Endodermal cell (in vitro differentiated cells): ENCODE measurements at regions not wholly inside any gene's neighbourhood (a gene's known extent, or its start where the extent isn't known, plus 50 kb on each side); places are given as distances from the start of the nearest gene placed in this dataset.

Experiments used
- DNase-seq: peaks from one replicate; pipeline ENCODE4 v3.0.0-alpha.2; 2017
- H3K27ac ChIP-seq: 2 replicates; pipeline ENCODE4 v1.5.1; 2013; ENCODE audit warnings: mild to moderate bottlenecking, low read depth, low read length, moderate library complexity
- H3K27me3 ChIP-seq: 2 replicates; pipeline ENCODE4 v1.6.1; 2013; ENCODE audit warnings: mild to moderate bottlenecking, low read length, moderate library complexity; ENCODE audit not compliant: insufficient read depth, control insufficient read depth, poor library complexity, severe bottlenecking
- H3K36me3 ChIP-seq: 2 replicates; pipeline ENCODE4 v1.7.0; 2013; ENCODE audit warnings: mild to moderate bottlenecking, low read length, moderate library complexity; ENCODE audit not compliant: control insufficient read depth, insufficient read depth
- H3K4me1 ChIP-seq: one replicate; pipeline ENCODE4 v1.7.0; 2013; ENCODE audit warnings: low read length; ENCODE audit not compliant: control insufficient read depth, insufficient read depth
- H3K4me3 ChIP-seq: 2 replicates; pipeline ENCODE4 v1.5.1; 2013; ENCODE audit warnings: mild to moderate bottlenecking, low read length, moderate library complexity
- H3K9ac ChIP-seq: 2 replicates; pipeline ENCODE4 v1.6.1; 2013; ENCODE audit warnings: mild to moderate bottlenecking, low read length, moderate library complexity; ENCODE audit not compliant: poor library complexity, severe bottlenecking; ENCODE audit errors: extremely low read depth
- H3K9me3 ChIP-seq: 2 replicates; pipeline ENCODE4 v1.6.1; 2013; ENCODE audit warnings: mild to moderate bottlenecking, low read length, moderate library complexity; ENCODE audit not compliant: control insufficient read depth
- H3K27ac Mint-ChIP-seq: 2 replicates; pipeline ENCODE4 v1.8.0; 2020; ENCODE audit warnings: mixed read lengths
- H3K27me3 Mint-ChIP-seq: 2 replicates; pipeline ENCODE4 v1.8.0; 2021; ENCODE audit warnings: mild to moderate bottlenecking, mixed read lengths; ENCODE audit not compliant: insufficient read depth
- H3K36me3 Mint-ChIP-seq: 2 replicates; pipeline ENCODE4 v1.8.0; 2020; ENCODE audit warnings: low read depth, mixed read lengths
- H3K4me1 Mint-ChIP-seq: 2 replicates; pipeline ENCODE4 v1.8.0; 2020; ENCODE audit warnings: mixed read lengths
- H3K4me3 Mint-ChIP-seq: 2 replicates; pipeline ENCODE4 v1.8.0; 2020; ENCODE audit warnings: mild to moderate bottlenecking, moderate library complexity, mixed read lengths
- H3K9me3 Mint-ChIP-seq: 2 replicates; pipeline ENCODE4 v1.8.0; 2020; ENCODE audit warnings: mild to moderate bottlenecking, mixed read lengths
- WGBS, 2 experiments: methylation state at CpG; one replicate each; pipeline versions ENCODE4 v1.1.5 to v1.1.7; 2013; ENCODE audit warnings: missing lambda C conversion rate in 2 of 2, mixed read lengths in 1 of 2; ENCODE audit not compliant: insufficient coverage in 1 of 2, insufficient read length in 1 of 2; 5-methylcytosine and 5-hydroxymethylcytosine counted together
- TF ChIP-seq, protein P1 (sequence below): fragments of 200-600 bp; sonication (generic); conservative IDR thresholded peaks from 2 replicates; pipeline ENCODE4 v1.5.0; 2021; ENCODE audit warnings: antibody characterized with exemption, mild to moderate bottlenecking

DNA sequence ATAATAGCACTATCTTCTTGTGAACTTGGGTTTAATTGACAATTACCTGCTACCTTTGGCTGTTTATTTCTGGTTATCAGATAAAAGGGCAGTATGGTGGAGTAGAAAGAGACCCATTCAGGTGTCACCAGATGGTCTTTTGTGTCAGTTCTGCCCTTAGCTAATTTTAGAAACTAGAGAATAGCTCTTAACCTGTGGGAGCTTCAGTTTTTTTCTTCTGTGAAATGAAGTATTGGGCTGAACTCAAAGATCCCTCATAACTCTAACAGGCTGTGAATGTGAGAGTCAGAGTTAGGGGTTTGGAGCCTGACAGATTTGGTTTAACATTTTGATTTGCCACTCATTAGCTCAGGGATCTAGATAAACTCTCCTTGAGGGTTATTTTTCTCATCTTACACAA is 335.2 kb downstream of the PPP1R2C start:
- H3K4me1 ChIP-seq: no peaks in the 10 kb centered on the region
- no peak overlapping the region for H3K27ac ChIP-seq
- no peak overlapping the region for H3K4me3 Mint-ChIP-seq
- H3K9me3 Mint-ChIP-seq: peaks cover 39% of the 10 kb centered on the region
- DNase-seq: no peak
- no peaks in the 10 kb centered on the region for H3K36me3 Mint-ChIP-seq
- no peak overlapping the region for H3K27ac Mint-ChIP-seq
- no peaks in the 10 kb centered on the region for H3K27me3 ChIP-seq
- H3K4me1 Mint-ChIP-seq: no peaks in the 10 kb centered on the region
- TF ChIP-seq, protein P1, sequence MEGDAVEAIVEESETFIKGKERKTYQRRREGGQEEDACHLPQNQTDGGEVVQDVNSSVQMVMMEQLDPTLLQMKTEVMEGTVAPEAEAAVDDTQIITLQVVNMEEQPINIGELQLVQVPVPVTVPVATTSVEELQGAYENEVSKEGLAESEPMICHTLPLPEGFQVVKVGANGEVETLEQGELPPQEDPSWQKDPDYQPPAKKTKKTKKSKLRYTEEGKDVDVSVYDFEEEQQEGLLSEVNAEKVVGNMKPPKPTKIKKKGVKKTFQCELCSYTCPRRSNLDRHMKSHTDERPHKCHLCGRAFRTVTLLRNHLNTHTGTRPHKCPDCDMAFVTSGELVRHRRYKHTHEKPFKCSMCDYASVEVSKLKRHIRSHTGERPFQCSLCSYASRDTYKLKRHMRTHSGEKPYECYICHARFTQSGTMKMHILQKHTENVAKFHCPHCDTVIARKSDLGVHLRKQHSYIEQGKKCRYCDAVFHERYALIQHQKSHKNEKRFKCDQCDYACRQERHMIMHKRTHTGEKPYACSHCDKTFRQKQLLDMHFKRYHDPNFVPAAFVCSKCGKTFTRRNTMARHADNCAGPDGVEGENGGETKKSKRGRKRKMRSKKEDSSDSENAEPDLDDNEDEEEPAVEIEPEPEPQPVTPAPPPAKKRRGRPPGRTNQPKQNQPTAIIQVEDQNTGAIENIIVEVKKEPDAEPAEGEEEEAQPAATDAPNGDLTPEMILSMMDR: no peak
- no peaks in the 10 kb centered on the region for H3K9me3 ChIP-seq
- no peak overlapping the region for H3K9ac ChIP-seq
- H3K27me3 Mint-ChIP-seq: no peaks in the 10 kb centered on the region
- H3K36me3 ChIP-seq: no peaks in the 10 kb centered on the region
- no peak overlapping the region for H3K4me3 ChIP-seq

DNA sequence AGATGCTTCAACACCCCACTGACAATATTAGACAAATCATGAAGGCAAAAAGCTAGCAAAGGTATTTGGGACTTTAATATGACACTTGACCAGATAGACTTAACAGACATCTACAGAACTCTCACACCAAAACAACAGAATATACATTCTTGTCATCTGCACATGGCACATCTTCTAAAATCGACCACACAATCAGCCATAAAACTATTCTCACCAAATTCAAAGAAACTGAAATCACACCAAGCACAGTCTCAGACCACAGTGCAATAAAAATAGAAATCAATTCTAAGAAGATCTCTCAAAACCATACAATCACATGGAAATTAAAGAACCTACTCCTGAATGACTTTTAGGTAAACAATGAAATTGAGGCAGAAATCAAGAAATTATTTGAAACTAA is 340.8 kb downstream of the PPP1R2C start:
- Histone ChIP-seq H3K4me3 (no peak overlapping the region), H3K9me3 (no peaks in the 10 kb centered on the region), H3K27ac (no peak overlapping the region), H3K9ac (no peak overlapping the region), H3K4me1 (no peaks in the 10 kb centered on the region), H3K27me3 (no peaks in the 10 kb centered on the region), H3K36me3 (no peaks in the 10 kb centered on the region)
- Mint-ChIP-seq H3K4me1 (no peaks in the 10 kb centered on the region), H3K4me3 (no peak overlapping the region), H3K27me3 (no peaks in the 10 kb centered on the region), H3K9me3 (peaks cover 47% of the 10 kb centered on the region), H3K36me3 (no peaks in the 10 kb centered on the region), H3K27ac (no peak overlapping the region)
- WGBS, 2 experiments: 80% methylated on average over 1 of the region's 1 CpG; no CpG with 5 or more reads in 1 of the 2 experiments
- no peak for DNase-seq
- TF ChIP-seq, protein P1: no peak

DNA sequence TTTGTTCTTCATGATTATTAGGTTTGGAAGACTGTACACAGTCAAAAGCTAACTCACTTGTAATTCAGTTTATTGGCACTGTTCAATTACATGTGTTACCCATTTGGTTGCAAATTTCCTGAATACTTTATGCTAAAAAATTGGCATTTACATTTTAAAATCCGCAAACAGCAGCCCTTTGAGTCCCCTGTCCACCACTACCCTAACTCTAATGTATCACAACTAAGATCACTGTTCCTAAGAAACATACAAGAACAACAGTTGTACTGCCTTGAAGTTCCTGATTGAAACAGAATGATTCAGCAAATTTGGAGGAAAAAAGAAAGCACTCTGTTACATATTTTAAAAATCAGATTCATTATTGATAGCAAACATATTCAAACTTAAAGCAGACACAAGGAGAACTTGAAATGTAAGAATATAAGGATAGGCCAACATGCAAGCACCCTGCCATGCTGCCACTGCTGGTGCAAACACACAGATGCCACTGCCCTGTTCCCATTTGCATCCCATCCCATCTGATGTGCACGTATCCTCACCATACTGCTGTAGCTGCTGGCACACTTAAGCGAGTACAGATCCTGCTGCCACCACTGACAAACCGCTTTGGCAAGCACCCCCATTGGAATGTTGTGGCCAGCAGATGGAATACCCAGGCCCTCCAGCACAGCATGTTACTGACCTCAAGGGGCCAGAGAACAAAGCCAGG is 343.4 kb downstream of the PPP1R2C start:
- Histone ChIP-seq H3K27me3 (no peaks in the 10 kb centered on the region), H3K4me1 (no peaks in the 10 kb centered on the region), H3K27ac (no peak overlapping the region), H3K36me3 (no peaks in the 10 kb centered on the region), H3K9ac (no peak overlapping the region), H3K4me3 (no peak overlapping the region), H3K9me3 (no peaks in the 10 kb centered on the region)
- DNase-seq: no peak
- H3K4me1 Mint-ChIP-seq: peaks cover 9% of the 10 kb centered on the region
- TF ChIP-seq, protein P1: no peak
- H3K27ac Mint-ChIP-seq: no peak overlapping the region
- no peaks in the 10 kb centered on the region for H3K27me3 Mint-ChIP-seq
- no peak overlapping the region for H3K4me3 Mint-ChIP-seq
- H3K9me3 Mint-ChIP-seq: peaks cover 49% of the 10 kb centered on the region
- no peaks in the 10 kb centered on the region for H3K36me3 Mint-ChIP-seq
- WGBS, 2 experiments: 99% methylated on average over 4 of the region's 4 CpGs; no CpG with 5 or more reads in 1 of the 2 experiments
